Activated naive CD4-positive, alpha-beta T cell treated with anti-CD3 and anti-CD28 coated beads, Interleukin-2, amount 50 U/mL, for 24 hours (primary cell): ENCODE measurements at regions not wholly inside any gene's neighbourhood (a gene's known extent, or its start where the extent isn't known, plus 50 kb on each side); places are given as distances from the start of the nearest gene placed in this dataset.

Experiments used
- H3K27ac Mint-ChIP-seq: one replicate; pipeline ENCODE4 v1.8.0; 2021; ENCODE audit warnings: mild to moderate bottlenecking, mixed read lengths
- H3K27me3 Mint-ChIP-seq: one replicate; pipeline ENCODE4 v1.8.0; 2021; ENCODE audit warnings: mixed read lengths
- H3K36me3 Mint-ChIP-seq: one replicate; pipeline ENCODE4 v1.8.0; 2021; ENCODE audit warnings: mixed read lengths
- H3K4me1 Mint-ChIP-seq: one replicate; pipeline ENCODE4 v1.8.0; 2021; ENCODE audit warnings: mixed read lengths
- H3K4me3 Mint-ChIP-seq: one replicate; pipeline ENCODE4 v1.8.0; 2021; ENCODE audit warnings: mild to moderate bottlenecking, mixed read lengths
- H3K9me3 Mint-ChIP-seq: one replicate; pipeline ENCODE4 v1.8.0; 2021; ENCODE audit warnings: mixed read lengths

- Mint-ChIP-seq H3K9me3 (peaks cover 12% of the 10 kb centered on the region), H3K27me3 (no peaks in the 10 kb centered on the region), H3K27ac (no peak overlapping the region)
These were observed 771.0 kb upstream of the CDH2 start for GRCh38 chr18:28947900-28948299.

GRCh38 chr18:28946471-28946870 is 769.5 kb upstream of the CDH2 start:
- no peak overlapping the region for H3K27ac Mint-ChIP-seq
- H3K4me1 Mint-ChIP-seq: no peaks in the 10 kb centered on the region
- H3K9me3 Mint-ChIP-seq: peaks cover 12% of the 10 kb centered on the region
- H3K4me3 Mint-ChIP-seq: no peak overlapping the region
- H3K27me3 Mint-ChIP-seq: no peaks in the 10 kb centered on the region
- no peaks in the 10 kb centered on the region for H3K36me3 Mint-ChIP-seq

More at GRCh38 chr18:28947900-28948299, 771.0 kb upstream of the CDH2 start:
- Mint-ChIP-seq H3K4me1 (no peaks in the 10 kb centered on the region), H3K36me3 (no peaks in the 10 kb centered on the region), H3K4me3 (no peak overlapping the region)

- Mint-ChIP-seq H3K36me3 (no peaks in the 10 kb centered on the region), H3K27ac (no peak overlapping the region), H3K9me3 (peaks cover 5% of the 10 kb centered on the region), H3K4me1 (no peaks in the 10 kb centered on the region), H3K4me3 (no peak overlapping the region), H3K27me3 (no peaks in the 10 kb centered on the region)
These were observed 746.0 kb upstream of the CDH2 start for GRCh38 chr18:28922936-28923335.

- peaks cover 16% of the 10 kb centered on the region for H3K9me3 Mint-ChIP-seq
- no peaks in the 10 kb centered on the region for H3K27me3 Mint-ChIP-seq
- no peak overlapping the region for H3K27ac Mint-ChIP-seq
- H3K4me1 Mint-ChIP-seq: no peaks in the 10 kb centered on the region
- H3K4me3 Mint-ChIP-seq: no peak overlapping the region
- H3K36me3 Mint-ChIP-seq: no peaks in the 10 kb centered on the region
These were observed 739.5 kb upstream of the CDH2 start for GRCh38 chr18:28916456-28916855.

- Mint-ChIP-seq H3K4me3 (no peak overlapping the region), H3K27me3 (no peaks in the 10 kb centered on the region), H3K36me3 (no peaks in the 10 kb centered on the region), H3K27ac (no peak overlapping the region), H3K9me3 (peaks cover 4% of the 10 kb centered on the region), H3K4me1 (no peaks in the 10 kb centered on the region)
These were observed 728.6 kb upstream of the CDH2 start for GRCh38 chr18:28905509-28905908.

- H3K4me3 Mint-ChIP-seq: no peak overlapping the region
- no peaks in the 10 kb centered on the region for H3K36me3 Mint-ChIP-seq
- no peak overlapping the region for H3K27ac Mint-ChIP-seq
- H3K9me3 Mint-ChIP-seq: peaks cover 4% of the 10 kb centered on the region
- no peaks in the 10 kb centered on the region for H3K27me3 Mint-ChIP-seq
- no peaks in the 10 kb centered on the region for H3K4me1 Mint-ChIP-seq
These were observed 727.9 kb upstream of the CDH2 start for GRCh38 chr18:28904789-28905364.

GRCh38 chr18:28903306-28903705 is 726.4 kb upstream of the CDH2 start:
- Mint-ChIP-seq H3K4me1 (no peaks in the 10 kb centered on the region), H3K27ac (no peak overlapping the region), H3K9me3 (peaks cover 10% of the 10 kb centered on the region), H3K4me3 (no peak overlapping the region), H3K36me3 (no peaks in the 10 kb centered on the region), H3K27me3 (no peaks in the 10 kb centered on the region)

GRCh38 chr18:28890791-28891190 is 713.9 kb upstream of the CDH2 start:
- peaks cover 6% of the 10 kb centered on the region for H3K9me3 Mint-ChIP-seq
- H3K36me3 Mint-ChIP-seq: no peaks in the 10 kb centered on the region
- no peak overlapping the region for H3K27ac Mint-ChIP-seq
- H3K27me3 Mint-ChIP-seq: no peaks in the 10 kb centered on the region
- no peak overlapping the region for H3K4me3 Mint-ChIP-seq
- no peaks in the 10 kb centered on the region for H3K4me1 Mint-ChIP-seq

- Mint-ChIP-seq H3K4me3 (no peak overlapping the region), H3K27me3 (no peaks in the 10 kb centered on the region), H3K4me1 (no peaks in the 10 kb centered on the region), H3K9me3 (peaks cover 3% of the 10 kb centered on the region), H3K36me3 (no peaks in the 10 kb centered on the region), H3K27ac (no peak overlapping the region)
These were observed 707.4 kb upstream of the CDH2 start for GRCh38 chr18:28884304-28884703.

GRCh38 chr18:28880856-28881255 is 703.9 kb upstream of the CDH2 start:
- Mint-ChIP-seq H3K36me3 (no peaks in the 10 kb centered on the region), H3K9me3 (no peaks in the 10 kb centered on the region), H3K4me1 (no peaks in the 10 kb centered on the region), H3K27ac (no peak overlapping the region), H3K4me3 (no peak overlapping the region), H3K27me3 (no peaks in the 10 kb centered on the region)

- H3K4me1 Mint-ChIP-seq: no peaks in the 10 kb centered on the region
- H3K27me3 Mint-ChIP-seq: no peaks in the 10 kb centered on the region
- no peaks in the 10 kb centered on the region for H3K36me3 Mint-ChIP-seq
- no peak overlapping the region for H3K27ac Mint-ChIP-seq
- H3K9me3 Mint-ChIP-seq: peaks cover 23% of the 10 kb centered on the region
- no peak overlapping the region for H3K4me3 Mint-ChIP-seq
These were observed 698.1 kb upstream of the CDH2 start for GRCh38 chr18:28875059-28875458.

- no peak overlapping the region for H3K4me3 Mint-ChIP-seq
- peaks cover 26% of the 10 kb centered on the region for H3K9me3 Mint-ChIP-seq
- no peaks in the 10 kb centered on the region for H3K27me3 Mint-ChIP-seq
These were observed 686.5 kb upstream of the CDH2 start for GRCh38 chr18:28863396-28863795.

GRCh38 chr18:28858248-28858647 is 681.3 kb upstream of the CDH2 start:
- Mint-ChIP-seq H3K9me3 (peaks cover 19% of the 10 kb centered on the region), H3K4me1 (no peaks in the 10 kb centered on the region), H3K4me3 (no peak overlapping the region), H3K27ac (no peak overlapping the region), H3K36me3 (no peaks in the 10 kb centered on the region), H3K27me3 (no peaks in the 10 kb centered on the region)

More at GRCh38 chr18:28863396-28863795, 686.5 kb upstream of the CDH2 start:
- Mint-ChIP-seq H3K36me3 (no peaks in the 10 kb centered on the region), H3K4me1 (no peaks in the 10 kb centered on the region), H3K27ac (no peak overlapping the region)

- H3K27ac Mint-ChIP-seq: no peak overlapping the region
- no peak overlapping the region for H3K4me3 Mint-ChIP-seq
- no peaks in the 10 kb centered on the region for H3K27me3 Mint-ChIP-seq
- H3K9me3 Mint-ChIP-seq: peaks cover 18% of the 10 kb centered on the region
- no peaks in the 10 kb centered on the region for H3K36me3 Mint-ChIP-seq
- no peaks in the 10 kb centered on the region for H3K4me1 Mint-ChIP-seq
These were observed 679.1 kb upstream of the CDH2 start for GRCh38 chr18:28855989-28856388.

GRCh38 chr18:28855524-28855923 is 678.6 kb upstream of the CDH2 start:
- H3K36me3 Mint-ChIP-seq: no peaks in the 10 kb centered on the region
- H3K4me1 Mint-ChIP-seq: no peaks in the 10 kb centered on the region
- no peak overlapping the region for H3K4me3 Mint-ChIP-seq
- H3K27me3 Mint-ChIP-seq: no peaks in the 10 kb centered on the region
- peaks cover 14% of the 10 kb centered on the region for H3K9me3 Mint-ChIP-seq
- H3K27ac Mint-ChIP-seq: no peak overlapping the region

GRCh38 chr18:28854964-28855363 is 678.0 kb upstream of the CDH2 start:
- Mint-ChIP-seq H3K9me3 (peaks cover 11% of the 10 kb centered on the region), H3K27me3 (no peaks in the 10 kb centered on the region), H3K27ac (no peak overlapping the region), H3K4me3 (no peak overlapping the region), H3K4me1 (no peaks in the 10 kb centered on the region), H3K36me3 (no peaks in the 10 kb centered on the region)

- H3K36me3 Mint-ChIP-seq: no peaks in the 10 kb centered on the region
- H3K27me3 Mint-ChIP-seq: no peaks in the 10 kb centered on the region
- H3K4me1 Mint-ChIP-seq: no peaks in the 10 kb centered on the region
- H3K27ac Mint-ChIP-seq: no peak overlapping the region
- H3K9me3 Mint-ChIP-seq: peaks cover under 1% of the 10 kb centered on the region
- no peak overlapping the region for H3K4me3 Mint-ChIP-seq
These were observed 670.0 kb upstream of the CDH2 start for GRCh38 chr18:28846958-28847357.
